ENCODE measurements at regions not wholly inside any gene's neighbourhood (a gene's known extent, or its start where the extent isn't known, plus 50 kb on each side); places are given as distances from the start of the nearest gene placed in this dataset.

- TF ChIP-seq ISL1 (CRISPR knock-in tag; IDR thresholded peaks at IDR 0.05) (no peak), RARB (CRISPR knock-in tag; IDR thresholded peaks at IDR 0.05) (no peak), ZC3H10 (CRISPR knock-in tag; IDR thresholded peaks at IDR 0.05) (no peak), TCF4 (CRISPR knock-in tag; IDR thresholded peaks at IDR 0.05; ENCODE audit: borderline replicate concordance) (no peak), PATZ1 (CRISPR knock-in tag; IDR thresholded peaks at IDR 0.05; ENCODE audit: borderline replicate concordance) (no peak), ESRRG (CRISPR knock-in tag; IDR thresholded peaks at IDR 0.05) (no peak), ZFP30 (CRISPR knock-in tag; IDR thresholded peaks at IDR 0.05) (no peak), CSRNP3 (CRISPR knock-in tag; IDR thresholded peaks at IDR 0.05) (no peak), ARNTL (CRISPR knock-in tag; IDR thresholded peaks at IDR 0.05; ENCODE audit: borderline replicate concordance, low read depth) (no peak), ZFP3 (CRISPR knock-in tag; IDR thresholded peaks at IDR 0.05) (no peak), OSR1 (CRISPR knock-in tag; IDR thresholded peaks at IDR 0.05) (no peak), CSDC2 (CRISPR knock-in tag; IDR thresholded peaks at IDR 0.05) (no peak), ZNF70 (CRISPR knock-in tag; IDR thresholded peaks at IDR 0.05) (no peak), TSHZ2 (CRISPR knock-in tag; IDR thresholded peaks at IDR 0.05) (no peak), PPARA (CRISPR knock-in tag; IDR thresholded peaks at IDR 0.05; ENCODE audit: borderline replicate concordance) (no peak), POU6F1 (CRISPR knock-in tag; IDR thresholded peaks at IDR 0.05; ENCODE audit: borderline replicate concordance, low read depth) (no peak), CREB5 (CRISPR knock-in tag; IDR thresholded peaks at IDR 0.05; ENCODE audit: low read depth) (no peak), ZNF565 (CRISPR knock-in tag; conservative IDR thresholded peaks at IDR 0.05; ENCODE audit: low read depth) (no peak)
- ATAC-seq, result no peak
Observed at GRCh38 chr6:99801805-99802204, 192.2 kb downstream of the MCHR2 start.

GRCh38 chr6:99802396-99803031, 191.5 kb downstream of the MCHR2 start:
- TF ChIP-seq BACH2 (CRISPR knock-in tag; IDR thresholded peaks at IDR 0.05; ENCODE audit: borderline replicate concordance) (no peak), CREB5 (CRISPR knock-in tag; IDR thresholded peaks at IDR 0.05; ENCODE audit: low read depth) (no peak), RARB (CRISPR knock-in tag; IDR thresholded peaks at IDR 0.05) (no peak)
- no peak for ATAC-seq

GRCh38 chr6:99808992-99809391, 185.0 kb downstream of the MCHR2 start:
- no peak for ATAC-seq
- TF ChIP-seq ZNF70 (CRISPR knock-in tag; IDR thresholded peaks at IDR 0.05), result no peak
- no peak for TF ChIP-seq ZFP3 (CRISPR knock-in tag; IDR thresholded peaks at IDR 0.05)
- TF ChIP-seq ZFP30 (CRISPR knock-in tag; IDR thresholded peaks at IDR 0.05), result no peak
- no peak for TF ChIP-seq TCF4 (CRISPR knock-in tag; IDR thresholded peaks at IDR 0.05; ENCODE audit: borderline replicate concordance)
- no peak for TF ChIP-seq TSHZ2 (CRISPR knock-in tag; IDR thresholded peaks at IDR 0.05)
- TF ChIP-seq ESRRG (CRISPR knock-in tag; IDR thresholded peaks at IDR 0.05), result no peak
- no peak for TF ChIP-seq ZC3H10 (CRISPR knock-in tag; IDR thresholded peaks at IDR 0.05)
- TF ChIP-seq POU6F1 (CRISPR knock-in tag; IDR thresholded peaks at IDR 0.05; ENCODE audit: borderline replicate concordance, low read depth), result no peak
- TF ChIP-seq PPARA (CRISPR knock-in tag; IDR thresholded peaks at IDR 0.05; ENCODE audit: borderline replicate concordance), result no peak
- TF ChIP-seq CSDC2 (CRISPR knock-in tag; IDR thresholded peaks at IDR 0.05), result no peak
- no peak for TF ChIP-seq RARB (CRISPR knock-in tag; IDR thresholded peaks at IDR 0.05)
- no peak for TF ChIP-seq ZNF565 (CRISPR knock-in tag; conservative IDR thresholded peaks at IDR 0.05; ENCODE audit: low read depth)
- TF ChIP-seq SNAI2 (CRISPR knock-in tag; IDR thresholded peaks at IDR 0.05), result no peak
- TF ChIP-seq BACH2 (CRISPR knock-in tag; IDR thresholded peaks at IDR 0.05; ENCODE audit: borderline replicate concordance), result no peak

Measured in SK-N-SH treated with all-trans-retinoic acid at 6 μM for 48 hours (cell line).